HUES48 (cell line): ENCODE measurements at regions not wholly inside any gene's neighbourhood (a gene's known extent, or its start where the extent isn't known, plus 50 kb on each side); places are given as distances from the start of the nearest gene placed in this dataset.
"Not testable (repeated sequence)": the region's sequence is repeated elsewhere in the genome, so short reads cannot be mapped to it uniquely, and the experiment has no call there.

ENCODE experiments used
- H3K27ac ChIP-seq: one replicate; pipeline ENCODE4 v1.7.0; 2013; ENCODE audit warnings: low read depth, low read length, inconsistent platforms
- H3K27me3 ChIP-seq: 2 replicates; pipeline ENCODE4 v1.6.1; 2013; ENCODE audit warnings: mild to moderate bottlenecking, low read length; ENCODE audit not compliant: control insufficient read depth, insufficient read depth
- H3K36me3 ChIP-seq: 2 replicates; pipeline ENCODE4 v1.6.1; 2013; ENCODE audit warnings: low read length; ENCODE audit not compliant: control insufficient read depth, insufficient read depth
- H3K4me1 ChIP-seq: 2 replicates; pipeline ENCODE4 v1.6.1; 2013; ENCODE audit warnings: mild to moderate bottlenecking, low read length; ENCODE audit not compliant: control insufficient read depth, insufficient read depth
- H3K4me3 ChIP-seq: 2 replicates; pipeline ENCODE4 v1.5.1; 2013; ENCODE audit warnings: mild to moderate bottlenecking, low read depth, low read length
- H3K9ac ChIP-seq: 2 replicates; pipeline ENCODE4 v1.6.1; 2013; ENCODE audit warnings: mild to moderate bottlenecking, low read depth, low read length, moderate library complexity
- H3K9me3 ChIP-seq: 2 replicates; pipeline ENCODE4 v1.6.1; 2013; ENCODE audit warnings: low read length; ENCODE audit not compliant: control insufficient read depth, insufficient read depth

GRCh38 chr7:68964060-68964459 lies 634.2 kb upstream of the AUTS2 start:
- Histone ChIP-seq H3K9ac (no peak overlapping the region), H3K4me1 (no peaks in the 10 kb centered on the region), H3K27me3 (no peaks in the 10 kb centered on the region), H3K36me3 (no peaks in the 10 kb centered on the region), H3K9me3 (no peaks in the 10 kb centered on the region), H3K27ac (no peak overlapping the region), H3K4me3 (no peak overlapping the region)

- no peak overlapping the region for H3K4me3 ChIP-seq
Observed at GRCh38 chr7:68965351-68965750, 632.9 kb upstream of the AUTS2 start.

GRCh38 chr7:68967598-68967997 lies 630.7 kb upstream of the AUTS2 start:
- no peaks in the 10 kb centered on the region for H3K27me3 ChIP-seq
- H3K4me3 ChIP-seq, result no peak overlapping the region
- no peaks in the 10 kb centered on the region for H3K9me3 ChIP-seq
- no peak overlapping the region for H3K27ac ChIP-seq
- no peak overlapping the region for H3K9ac ChIP-seq
- H3K36me3 ChIP-seq, result no peaks in the 10 kb centered on the region
- H3K4me1 ChIP-seq, result peaks cover 11% of the 10 kb centered on the region

More at GRCh38 chr7:68965351-68965750, 632.9 kb upstream of the AUTS2 start:
- Histone ChIP-seq H3K36me3 (no peaks in the 10 kb centered on the region), H3K27me3 (no peaks in the 10 kb centered on the region), H3K4me1 (no peaks in the 10 kb centered on the region), H3K27ac (no peak overlapping the region), H3K9me3 (no peaks in the 10 kb centered on the region), H3K9ac (no peak overlapping the region)

GRCh38 chr7:68969571-68969970 lies 628.7 kb upstream of the AUTS2 start:
- peaks cover 13% of the 10 kb centered on the region for H3K4me1 ChIP-seq
- no peak overlapping the region for H3K4me3 ChIP-seq
- no peak overlapping the region for H3K9ac ChIP-seq
- no peaks in the 10 kb centered on the region for H3K9me3 ChIP-seq
- H3K27me3 ChIP-seq, result no peaks in the 10 kb centered on the region
- H3K36me3 ChIP-seq, result no peaks in the 10 kb centered on the region
- H3K27ac ChIP-seq, result no peak overlapping the region

GRCh38 chr7:68971634-68972340 lies 626.5 kb upstream of the AUTS2 start:
- Histone ChIP-seq H3K9me3 (no peaks in the 10 kb centered on the region), H3K4me3 (no peak overlapping the region), H3K36me3 (no peaks in the 10 kb centered on the region), H3K4me1 (peaks cover 13% of the 10 kb centered on the region), H3K27me3 (no peaks in the 10 kb centered on the region), H3K27ac (no peak overlapping the region), H3K9ac (no peak overlapping the region)

GRCh38 chr7:68977385-68978055 lies 620.8 kb upstream of the AUTS2 start:
- Histone ChIP-seq H3K27me3 (no peaks in the 10 kb centered on the region), H3K4me3 (no peak overlapping the region), H3K4me1 (peaks cover 31% of the 10 kb centered on the region), H3K27ac (no peak overlapping the region), H3K9ac (no peak overlapping the region), H3K9me3 (peaks cover 3% of the 10 kb centered on the region), H3K36me3 (no peaks in the 10 kb centered on the region)

- Histone ChIP-seq H3K9me3 (peaks cover 6% of the 10 kb centered on the region), H3K27me3 (no peaks in the 10 kb centered on the region), H3K36me3 (no peaks in the 10 kb centered on the region), H3K27ac (no peak overlapping the region), H3K4me1 (peaks cover 28% of the 10 kb centered on the region), H3K9ac (no peak overlapping the region), H3K4me3 (no peak overlapping the region)
Observed at GRCh38 chr7:68978710-68979109, 619.6 kb upstream of the AUTS2 start.

- peak overlapping the region; percentile 91 for H3K27ac ChIP-seq
- no peaks in the 10 kb centered on the region for H3K36me3 ChIP-seq
- peaks cover 28% of the 10 kb centered on the region for H3K4me1 ChIP-seq
- no peaks in the 10 kb centered on the region for H3K27me3 ChIP-seq
- no peak overlapping the region for H3K4me3 ChIP-seq
- peak overlapping the region; percentile 31; the same call in 1 of the 2 replicates for H3K9ac ChIP-seq
- peaks cover 6% of the 10 kb centered on the region for H3K9me3 ChIP-seq
Observed at GRCh38 chr7:68980011-68980410, 618.3 kb upstream of the AUTS2 start.

GRCh38 chr7:68980432-68980831 lies 617.8 kb upstream of the AUTS2 start:
- Histone ChIP-seq H3K4me1 (peaks cover 28% of the 10 kb centered on the region), H3K9ac (peak overlapping the region; percentile 48; the same call in 1 of the 2 replicates), H3K4me3 (peak overlapping the region; percentile 42), H3K27ac (peak overlapping the region; percentile 91)
- not testable (repeated sequence) for H3K9me3 ChIP-seq, H3K36me3 ChIP-seq, H3K27me3 ChIP-seq

GRCh38 chr7:68984306-68984705 lies 614.0 kb upstream of the AUTS2 start:
- Histone ChIP-seq H3K4me3 (no peak overlapping the region), H3K27me3 (no peaks in the 10 kb centered on the region), H3K27ac (no peak overlapping the region), H3K4me1 (peaks cover 20% of the 10 kb centered on the region), H3K9me3 (peaks cover 6% of the 10 kb centered on the region), H3K9ac (no peak overlapping the region), H3K36me3 (no peaks in the 10 kb centered on the region)

GRCh38 chr7:68994841-68995240 lies 603.4 kb upstream of the AUTS2 start:
- no peak overlapping the region for H3K27ac ChIP-seq
- no peaks in the 10 kb centered on the region for H3K4me1 ChIP-seq
- no peak overlapping the region for H3K9ac ChIP-seq
- no peaks in the 10 kb centered on the region for H3K9me3 ChIP-seq
- no peaks in the 10 kb centered on the region for H3K27me3 ChIP-seq
- no peaks in the 10 kb centered on the region for H3K36me3 ChIP-seq
- no peak overlapping the region for H3K4me3 ChIP-seq
